Hematopoietic multipotent progenitor cell treated with erythropoietin and hydrocortisone succinate and interleukin-3 and kit ligand, for 6 days (in vitro differentiated cells): ENCODE measurements at regions not wholly inside any gene's neighbourhood (a gene's known extent, or its start where the extent isn't known, plus 50 kb on each side); places are given as distances from the start of the nearest gene placed in this dataset.

Experiments
- DNase-seq: peaks from one replicate; pipeline ENCODE4 v3.0.0-alpha.2; 2015

DNA sequence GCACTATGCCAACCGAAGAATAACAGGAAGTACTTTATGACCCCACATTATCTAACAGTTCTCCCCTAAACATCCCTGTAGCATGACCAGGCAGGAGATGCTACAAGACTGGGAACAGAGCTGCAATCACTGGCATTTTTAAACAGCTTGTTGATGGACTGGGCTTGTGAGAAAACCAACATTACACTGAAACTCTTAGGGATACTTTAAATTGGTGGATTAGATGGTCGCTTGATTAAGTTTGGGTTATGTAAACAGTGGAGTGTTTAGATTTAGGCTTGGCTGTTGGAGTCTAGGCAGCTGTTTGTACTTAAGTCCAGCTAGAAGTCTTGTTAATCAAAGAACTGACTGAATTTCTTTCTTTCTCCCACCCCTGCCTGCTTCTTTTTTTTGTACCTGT is 234.1 kb upstream of the BMP2 start:
- no peak for DNase-seq

DNA sequence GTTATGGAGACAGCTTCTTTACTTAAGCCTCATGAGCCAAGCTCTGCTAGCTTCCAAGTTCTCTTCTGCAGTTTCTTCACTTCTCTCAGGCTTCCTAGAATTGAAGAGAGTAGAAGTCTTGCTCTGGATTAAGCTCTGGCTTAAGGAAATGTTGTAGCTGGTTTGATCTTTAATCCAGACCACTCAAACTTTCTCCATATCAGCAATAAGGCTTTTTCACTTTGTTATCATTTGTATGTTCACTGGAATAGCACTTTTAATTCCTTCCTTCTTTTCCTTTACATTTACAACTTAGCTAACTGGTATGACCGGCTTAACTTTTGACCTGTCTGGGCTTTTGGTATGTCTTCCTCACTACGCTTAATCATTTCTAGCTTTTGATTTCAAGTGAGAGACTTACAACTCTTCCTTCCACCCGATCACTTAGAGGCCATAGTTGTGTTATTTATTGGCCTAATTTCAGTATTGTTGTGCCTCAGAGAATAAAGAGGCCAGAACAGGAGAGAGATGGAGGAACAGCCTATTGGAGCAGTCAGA is 236.6 kb upstream of the BMP2 start:
- DNase-seq: no peak

DNA sequence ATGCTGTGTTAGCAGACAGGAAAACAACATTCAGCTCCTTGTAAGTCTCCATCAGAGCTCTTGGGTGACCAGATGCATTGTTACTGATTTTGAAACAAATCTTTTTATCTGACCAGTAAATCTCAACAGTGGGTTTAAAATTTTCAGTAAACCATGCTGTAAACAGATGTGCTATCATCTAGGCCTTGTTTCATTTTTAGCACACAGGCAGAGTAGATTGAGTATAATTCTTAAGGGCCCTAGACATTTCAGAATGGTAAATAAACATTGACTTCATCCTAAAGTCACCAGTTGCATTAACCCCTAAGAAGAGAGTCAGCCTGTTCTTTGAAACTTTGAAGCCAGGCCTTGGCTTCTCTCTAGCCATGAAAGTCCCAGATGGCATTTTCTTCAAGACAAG is 237.2 kb upstream of the BMP2 start:
- no peak for DNase-seq

DNA sequence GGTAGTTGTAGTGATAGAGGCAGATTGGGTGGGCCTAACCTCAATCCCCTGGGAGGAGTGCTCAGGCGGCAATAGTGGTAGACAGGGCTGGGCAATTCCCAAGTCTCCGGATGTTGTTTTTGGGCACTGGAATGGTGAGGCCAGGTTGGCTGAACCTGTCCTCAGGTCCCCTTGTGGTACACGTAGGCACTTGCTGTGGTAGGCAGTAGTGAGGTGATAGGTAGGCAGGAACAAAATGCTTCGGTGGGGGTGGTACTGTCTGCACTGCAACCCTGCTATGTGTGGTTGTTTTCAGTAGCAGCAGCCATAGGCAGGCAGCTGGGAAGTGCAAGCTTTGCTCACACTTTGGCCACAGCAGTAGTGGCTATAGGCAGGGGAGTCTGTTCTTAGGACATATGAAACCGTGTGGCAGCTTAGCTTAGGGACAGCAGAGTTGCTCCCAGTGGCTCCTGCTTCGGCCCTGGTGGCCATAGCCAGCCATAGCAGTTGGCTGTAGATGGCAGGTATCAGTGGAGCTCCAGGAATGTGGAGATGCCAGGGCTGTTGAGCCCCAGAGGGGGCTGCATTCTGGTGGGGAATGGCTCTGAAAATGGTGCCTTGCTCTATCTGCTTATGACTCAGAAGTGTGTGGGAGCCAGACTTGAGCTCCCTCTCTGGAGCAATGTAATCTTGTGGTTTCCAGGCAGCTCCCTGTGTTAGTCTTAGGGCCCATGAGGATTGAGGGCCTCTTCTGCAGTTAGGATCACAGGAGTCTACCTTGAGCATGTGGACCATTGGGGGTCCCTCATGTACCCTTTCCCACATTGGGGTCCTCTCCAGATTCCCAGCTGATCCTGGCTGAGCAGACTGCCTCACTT is 241.8 kb upstream of the BMP2 start:
- no peak for DNase-seq

DNA sequence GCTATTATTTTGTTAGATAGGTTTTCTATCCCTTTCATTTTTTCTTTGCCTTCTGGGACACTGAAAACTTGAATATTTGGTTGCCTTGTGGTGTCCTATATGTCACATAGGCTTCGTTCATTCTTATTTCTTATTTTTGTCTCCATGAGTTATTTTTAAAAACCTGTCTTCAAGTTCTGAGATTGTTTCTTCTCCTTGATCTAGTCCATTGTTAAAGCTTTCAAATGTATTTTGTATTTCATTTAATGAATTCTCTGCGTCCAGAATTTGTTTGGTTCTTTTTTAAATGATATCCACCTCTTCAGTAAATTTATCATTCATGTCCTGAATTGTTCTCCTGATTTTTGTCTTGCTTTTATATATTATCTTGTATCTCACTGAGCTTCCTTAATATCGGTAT is 243.2 kb upstream of the BMP2 start:
- DNase-seq: no peak

DNA sequence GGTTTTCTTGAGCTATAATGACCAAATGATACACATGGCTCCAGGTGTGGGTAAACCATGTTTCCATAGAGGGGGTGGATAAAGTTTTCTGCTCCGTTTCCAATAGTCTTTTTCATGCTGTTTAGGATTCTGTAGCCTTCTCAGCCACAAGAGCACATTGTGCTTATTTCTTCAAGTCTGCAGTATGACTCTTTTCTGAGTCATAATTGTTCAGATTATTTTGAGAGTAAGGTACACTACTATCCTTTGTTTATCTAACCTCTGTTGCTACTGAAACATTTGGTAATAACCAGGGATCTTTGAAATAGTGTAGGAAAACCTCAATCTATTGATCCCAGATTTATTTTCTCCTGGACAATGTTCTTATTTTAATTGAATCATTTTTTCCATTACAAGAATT is 247.9 kb upstream of the BMP2 start:
- no peak for DNase-seq

DNA sequence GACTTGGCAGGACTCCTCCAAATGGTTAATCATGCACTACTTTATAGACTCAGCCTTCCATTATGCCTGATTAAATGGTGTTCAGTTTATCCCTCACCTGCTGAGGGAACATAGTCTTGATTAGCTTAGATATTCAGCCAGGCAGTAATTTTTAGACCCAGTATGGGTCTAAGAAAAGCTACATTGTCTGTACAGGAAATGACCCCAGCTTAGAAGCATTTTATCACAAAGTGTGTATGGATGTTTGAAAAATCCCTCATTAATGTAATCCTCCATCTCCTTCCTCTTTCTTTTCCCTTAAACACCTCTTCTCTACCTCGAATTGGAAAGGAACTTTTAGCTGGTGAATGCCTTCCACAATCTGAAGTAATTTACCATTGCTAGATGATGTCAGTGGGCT is 252.2 kb upstream of the BMP2 start:
- DNase-seq: no peak

DNA sequence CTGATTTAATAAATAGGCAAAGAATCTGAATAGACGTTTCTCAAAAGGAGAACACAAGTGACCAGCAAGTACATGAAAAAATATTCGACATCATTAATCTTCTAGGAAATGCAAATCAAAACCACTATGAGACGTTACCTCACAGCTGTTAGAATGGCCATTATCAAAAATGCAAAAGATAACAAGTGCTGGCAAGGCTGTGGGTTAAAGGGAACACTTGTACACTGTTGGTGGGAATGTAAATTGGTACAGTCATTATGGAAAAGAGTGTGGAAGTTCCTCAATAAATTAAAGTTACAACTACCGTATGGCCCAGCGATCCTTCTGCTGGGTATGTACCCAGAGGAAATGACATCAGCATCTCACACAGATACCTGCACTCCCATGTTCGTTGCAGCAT is 253.9 kb upstream of the BMP2 start:
- no peak for DNase-seq

DNA sequence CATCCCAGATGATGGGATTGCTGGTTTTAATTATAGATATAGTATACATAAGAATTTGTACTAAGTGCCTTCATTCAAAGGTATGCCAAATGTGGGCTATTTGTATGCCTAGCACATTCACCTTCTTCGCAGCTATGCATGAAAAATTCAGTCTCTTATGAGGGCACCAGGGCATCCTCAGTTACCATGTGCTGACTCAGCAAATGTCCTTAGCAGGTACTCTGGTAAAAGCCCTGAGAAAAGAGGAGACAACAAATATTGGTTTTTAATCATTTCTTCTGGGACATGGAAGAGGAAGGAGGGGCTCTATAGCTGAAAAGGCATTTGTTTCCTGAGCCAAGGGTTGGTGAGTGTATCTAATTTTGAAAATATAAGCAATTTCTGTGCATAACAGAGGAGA is 258.1 kb upstream of the BMP2 start:
- DNase-seq: no peak

DNA sequence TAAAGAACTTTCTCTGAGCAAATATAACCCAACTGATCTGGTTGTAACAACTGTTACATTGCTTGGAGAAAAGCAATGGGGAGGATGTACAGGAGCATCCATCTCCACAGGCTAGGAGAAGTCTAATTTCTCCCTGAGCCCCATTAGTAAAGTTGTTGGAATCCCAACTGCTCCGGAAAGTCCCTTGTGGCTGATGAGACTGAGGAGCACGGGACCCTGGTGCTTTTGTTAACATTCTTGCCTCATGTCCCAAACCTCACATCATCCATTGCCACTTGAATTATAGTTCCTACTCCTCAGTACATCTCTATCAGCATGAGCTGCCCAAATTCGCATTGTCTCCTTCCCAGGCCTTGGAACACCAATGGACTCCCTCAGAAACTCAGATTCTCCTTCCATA is 260.6 kb upstream of the BMP2 start:
- no peak for DNase-seq

DNA sequence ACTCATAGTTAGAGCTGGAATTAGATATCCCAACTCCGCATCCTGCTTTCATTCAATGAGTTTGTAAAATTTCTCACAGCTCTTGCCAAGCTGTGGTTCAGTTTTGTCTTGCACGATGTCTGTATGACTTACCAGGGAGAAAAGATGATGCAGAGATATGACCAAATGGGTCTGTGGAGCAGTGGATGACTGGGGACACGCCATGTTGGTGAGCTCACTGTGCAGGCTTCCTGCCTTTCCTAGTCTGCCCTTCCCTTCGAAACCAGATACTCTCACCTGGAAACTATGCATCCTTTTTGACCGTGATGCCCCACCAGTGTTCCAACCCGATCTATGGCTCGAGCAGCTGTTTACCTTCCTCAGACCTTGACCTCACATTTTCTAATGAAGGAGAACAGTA is 262.7 kb upstream of the BMP2 start:
- DNase-seq: no peak

DNA sequence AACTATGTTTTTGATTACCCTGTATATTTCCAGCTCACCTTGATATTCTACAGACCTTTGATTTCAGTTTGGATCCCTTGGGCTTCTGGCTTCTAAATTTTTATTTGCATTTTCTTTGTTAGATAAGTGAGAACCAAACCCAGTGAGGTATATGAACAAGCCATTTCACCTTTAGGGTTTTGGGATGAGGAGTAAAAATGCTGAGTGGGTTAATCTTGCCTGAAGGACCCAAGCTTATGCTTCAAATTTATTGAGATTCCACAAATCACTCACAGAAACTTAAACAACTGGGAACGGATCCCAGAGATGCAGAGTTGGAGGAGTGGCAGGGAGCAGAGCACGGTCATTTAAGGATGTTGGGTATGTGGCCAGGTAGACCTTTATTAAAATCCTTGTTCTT is 263.3 kb upstream of the BMP2 start:
- no peak for DNase-seq

DNA sequence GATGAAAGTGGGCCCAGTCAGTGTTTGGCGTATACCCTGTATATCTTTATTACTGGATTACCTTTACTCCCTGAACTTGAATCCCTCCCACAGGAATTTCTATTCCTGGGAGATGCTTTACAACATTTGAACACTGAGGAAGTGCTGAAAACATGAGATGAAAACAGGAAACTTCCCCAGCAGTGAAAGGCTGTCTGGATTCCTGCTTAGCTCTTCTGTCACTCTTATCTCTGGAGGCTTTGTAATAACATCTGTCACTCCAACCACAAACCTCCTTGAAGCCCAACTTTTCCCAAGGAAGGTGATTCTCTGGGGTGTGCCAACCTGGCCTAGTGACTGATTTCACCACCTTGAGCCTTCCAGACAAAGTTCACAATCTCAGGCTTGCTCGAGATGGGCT is 264.5 kb upstream of the BMP2 start:
- no peak for DNase-seq

DNA sequence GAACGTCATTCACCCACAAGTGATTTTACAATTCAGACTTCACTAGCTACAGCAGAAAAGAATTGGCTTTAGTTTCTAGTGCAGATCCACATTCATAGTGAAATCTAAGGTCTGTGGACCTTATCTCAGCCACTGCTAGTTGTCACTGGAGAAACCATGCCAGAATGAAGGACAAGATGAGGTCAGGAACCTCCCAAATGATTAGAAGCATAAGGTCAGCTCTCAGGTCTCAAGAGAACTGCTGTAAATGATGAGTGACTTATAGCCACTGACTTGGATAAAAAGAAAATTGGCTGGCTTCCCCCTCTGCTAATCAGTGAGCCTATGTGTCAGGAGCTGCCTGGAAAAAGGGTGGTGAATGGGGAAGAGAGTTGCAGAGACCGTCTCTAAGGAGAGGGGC is 265.3 kb upstream of the BMP2 start:
- no peak for DNase-seq

DNA sequence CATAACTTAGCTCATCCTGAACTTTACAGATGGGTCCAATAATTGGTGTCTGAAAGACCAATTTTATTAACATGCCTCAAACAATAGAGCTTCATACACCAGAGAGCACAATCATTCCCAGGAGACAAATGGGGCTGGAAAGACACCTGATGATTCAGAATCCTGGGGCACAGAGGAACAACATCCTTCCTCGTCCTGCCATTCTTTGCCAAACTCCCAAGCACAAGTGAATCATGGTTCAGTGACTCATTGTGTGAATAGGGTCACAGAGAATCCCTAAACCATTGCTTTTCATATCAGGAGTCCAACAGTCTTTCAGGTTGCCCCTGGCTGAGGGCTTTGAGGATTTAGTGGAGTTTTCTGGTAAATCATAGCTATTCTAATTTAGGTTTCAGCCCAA is 266.4 kb upstream of the BMP2 start:
- DNase-seq: no peak

DNA sequence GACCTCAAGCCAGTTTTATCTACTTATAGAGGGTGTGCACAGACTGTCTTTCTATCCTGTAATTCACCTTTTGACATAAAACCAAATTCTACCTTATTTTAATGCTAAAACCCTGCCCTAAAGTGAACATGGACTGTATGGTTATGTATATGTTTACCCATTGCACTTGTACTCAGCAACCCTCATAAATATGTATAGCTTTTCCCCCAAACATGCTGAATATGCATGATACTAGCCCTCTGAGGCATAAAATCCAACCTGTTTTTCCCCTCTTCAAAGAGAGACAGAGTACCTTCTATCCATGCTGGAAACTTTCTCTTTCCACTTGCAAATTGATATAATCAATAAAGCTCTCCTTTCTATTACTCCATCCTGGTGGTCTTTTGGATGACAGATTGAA is 267.9 kb upstream of the BMP2 start:
- DNase-seq: no peak

DNA sequence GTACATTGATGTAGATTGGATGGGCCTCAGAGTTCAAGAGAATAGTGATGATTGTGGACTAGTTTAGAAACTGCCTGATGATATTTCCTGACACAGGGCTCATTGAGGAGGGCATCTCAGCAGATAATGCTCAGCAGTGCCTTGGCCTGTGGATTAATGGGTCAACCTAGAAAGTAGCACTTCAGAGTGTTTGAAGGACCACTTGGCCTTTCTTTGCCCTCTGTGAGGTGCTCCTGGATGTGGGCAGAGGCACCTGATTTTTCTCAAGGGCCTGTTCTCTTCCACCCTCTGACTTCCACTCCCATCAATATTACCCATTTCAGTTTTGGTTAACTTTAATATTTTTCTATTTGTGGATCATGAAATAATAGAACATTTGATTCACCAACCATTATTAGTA is 270.6 kb upstream of the BMP2 start:
- no peak for DNase-seq

DNA sequence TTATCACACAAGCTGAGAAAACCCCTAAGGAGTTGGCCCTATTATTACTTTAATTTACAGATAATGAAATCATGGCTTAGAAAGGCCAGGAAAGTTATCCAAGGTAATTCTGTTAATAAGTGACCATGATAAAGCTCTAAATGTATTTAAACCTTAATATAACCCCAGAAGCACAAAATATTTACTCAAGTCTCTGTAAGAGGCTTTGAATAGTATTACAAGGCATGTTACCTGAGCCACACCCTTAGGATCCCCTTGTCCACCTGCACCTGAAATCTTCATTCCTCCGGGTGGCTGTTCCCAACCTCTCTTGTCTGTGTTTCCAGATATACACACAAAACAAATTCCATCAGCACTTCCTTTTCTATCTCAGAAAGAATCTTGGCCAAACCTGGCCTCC is 271.6 kb upstream of the BMP2 start:
- no peak for DNase-seq

DNA sequence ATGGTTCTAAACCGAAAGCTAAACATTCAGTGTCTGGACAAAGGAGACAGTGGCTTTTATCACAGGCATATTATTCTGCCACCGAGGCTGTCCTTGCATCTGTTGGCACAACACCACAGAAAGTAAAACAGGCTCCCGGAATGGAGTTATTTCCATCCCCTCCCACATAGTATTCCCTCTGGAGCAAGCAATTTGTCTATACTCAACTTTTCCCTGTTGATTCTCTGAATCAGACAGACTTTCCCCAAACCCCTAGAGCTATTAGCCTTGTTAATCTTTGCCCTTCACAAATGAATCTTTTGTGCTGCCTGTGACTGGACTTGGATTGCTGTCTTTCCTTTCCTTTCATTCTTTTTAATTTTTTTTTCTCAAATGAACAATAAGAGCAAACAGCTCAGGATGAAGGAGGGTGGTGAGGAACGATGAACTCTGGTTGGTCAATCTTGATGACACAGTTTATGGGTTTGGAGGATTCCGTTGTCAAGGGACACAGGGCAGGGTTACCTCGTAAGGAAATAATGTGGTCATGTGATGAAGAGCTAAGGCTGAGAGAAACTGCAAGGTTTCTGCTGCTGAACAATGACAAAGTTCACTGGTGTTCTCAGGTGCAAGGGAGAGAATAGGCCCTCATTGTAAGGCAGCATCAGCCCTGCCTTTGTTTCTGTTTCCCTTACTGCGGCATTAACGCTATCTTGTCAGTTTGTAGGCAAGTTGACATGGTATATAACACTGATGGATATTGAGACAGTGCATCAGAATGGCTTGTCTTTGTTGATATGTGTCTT is 275.0 kb upstream of the BMP2 start:
- no peak for DNase-seq

DNA sequence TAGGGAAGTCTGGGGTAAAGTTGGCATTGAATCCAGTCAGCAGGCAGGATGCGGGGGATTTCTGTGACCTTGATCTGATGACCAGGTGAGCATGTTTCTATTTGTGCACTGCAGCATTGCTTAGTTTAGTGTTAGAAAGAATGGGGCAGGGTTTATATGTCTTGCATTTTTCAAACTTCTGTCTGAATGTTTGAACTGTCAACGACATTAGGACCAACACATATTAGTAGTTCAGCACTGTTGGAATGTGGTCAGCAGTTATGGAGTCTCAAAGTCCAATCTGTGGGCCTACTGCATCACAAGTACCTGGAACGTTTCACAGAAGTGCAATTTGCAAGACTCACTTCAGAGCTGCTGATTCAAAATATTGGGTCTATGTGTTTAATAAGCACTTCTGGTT is 276.6 kb upstream of the BMP2 start:
- DNase-seq: no peak

DNA sequence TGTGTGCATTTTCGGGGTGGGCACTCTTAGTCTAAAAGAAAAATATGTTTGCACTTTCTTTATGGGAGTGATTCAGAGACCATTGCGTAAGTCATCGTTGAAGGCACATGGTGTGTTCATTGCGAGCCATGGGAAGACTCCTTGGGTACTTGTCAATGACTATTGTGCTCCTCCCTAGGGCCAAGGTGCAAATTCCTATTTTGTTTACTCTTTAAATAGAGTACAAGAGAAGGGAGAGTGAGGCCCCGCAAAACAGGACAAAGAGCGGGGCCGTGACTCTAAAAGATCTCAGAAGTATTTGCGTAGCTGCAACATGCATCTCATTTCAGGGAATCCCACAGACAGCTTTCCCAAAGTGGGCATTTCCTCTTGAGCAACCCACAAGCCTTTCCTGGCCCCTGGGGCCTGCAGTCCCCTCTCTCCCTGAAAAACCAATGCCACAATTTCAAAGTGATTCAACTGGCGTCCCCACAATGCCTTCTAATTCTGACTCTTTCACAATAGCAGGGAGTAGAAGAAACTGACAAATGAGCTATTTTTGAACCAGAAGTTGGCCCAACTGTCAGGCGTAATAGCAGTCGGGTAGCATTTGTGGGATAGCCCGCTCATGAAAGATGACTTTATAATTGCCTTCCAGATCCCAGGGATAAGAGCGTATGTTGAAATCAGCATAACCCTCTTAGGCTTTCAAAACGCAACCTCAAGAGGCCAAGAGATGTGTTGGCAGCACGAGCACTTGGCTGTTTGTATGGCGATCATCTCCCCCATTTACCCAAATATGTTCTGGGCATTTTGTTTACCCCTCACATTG is 277.9 kb upstream of the BMP2 start:
- no peak for DNase-seq

DNA sequence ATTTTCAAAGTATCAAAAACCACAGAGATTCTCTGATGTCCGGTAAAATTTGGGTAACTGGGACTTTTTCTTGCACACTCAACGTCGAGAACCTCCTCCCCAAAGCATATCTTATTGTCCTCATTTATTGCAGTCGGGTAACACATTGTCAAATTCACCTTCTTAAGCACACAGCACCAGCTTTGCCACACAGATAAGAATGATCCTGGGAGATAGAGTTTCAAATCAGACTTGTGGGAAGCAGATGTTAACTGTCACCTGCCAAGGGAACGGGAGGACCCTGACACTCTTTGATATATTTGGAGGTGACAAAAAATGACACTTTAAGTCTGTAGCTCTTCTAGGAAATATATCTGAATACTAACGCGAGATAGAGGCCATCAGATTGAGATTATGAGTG is 282.1 kb upstream of the BMP2 start:
- DNase-seq: no peak

DNA sequence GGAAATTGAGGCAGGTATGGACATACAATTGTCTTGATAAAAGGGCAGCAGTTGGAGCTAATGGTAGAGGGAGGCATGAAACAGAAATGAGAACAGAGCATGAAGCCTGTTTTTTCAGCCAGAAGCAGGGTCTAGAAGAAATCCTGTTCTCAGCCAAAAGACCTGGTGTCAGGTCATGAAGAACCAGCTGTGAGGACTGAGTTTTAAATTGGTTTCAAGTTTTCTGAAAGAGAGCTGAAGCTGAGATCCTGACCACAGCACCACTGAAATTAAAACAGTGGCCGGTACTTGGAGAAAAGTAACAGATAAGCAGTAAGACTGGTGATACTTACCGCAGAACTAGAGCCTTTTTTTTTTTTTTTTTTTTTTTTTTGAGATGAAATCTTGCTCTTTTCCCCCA is 283.8 kb upstream of the BMP2 start:
- DNase-seq: no peak

DNA sequence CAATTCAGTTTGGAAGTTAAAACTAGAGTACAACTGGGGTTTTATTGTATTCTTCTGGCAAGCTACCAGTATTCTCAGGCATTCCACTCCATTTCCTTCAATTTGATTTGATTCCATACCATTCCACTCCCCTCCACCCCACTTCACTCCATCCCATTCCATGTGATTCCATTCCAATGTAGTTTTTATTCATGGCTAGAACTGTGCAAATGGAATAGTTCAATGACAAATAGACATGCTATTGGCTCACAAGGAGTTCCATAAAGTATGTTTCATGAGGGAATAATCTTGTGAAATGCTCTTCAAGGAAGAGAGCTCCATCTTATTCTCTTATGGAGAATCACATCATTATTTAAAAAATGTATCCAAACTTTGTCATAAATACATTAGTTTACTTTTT is 285.0 kb upstream of the BMP2 start:
- no peak for DNase-seq
